ENCODE measurements at regions not wholly inside any gene's neighbourhood (a gene's known extent, or its start where the extent isn't known, plus 50 kb on each side); places are given as distances from the start of the nearest gene placed in this dataset.
"Not testable (repeated sequence)": the region's sequence is repeated elsewhere in the genome, so short reads cannot be mapped to it uniquely, and the experiment has no call there.

DNA sequence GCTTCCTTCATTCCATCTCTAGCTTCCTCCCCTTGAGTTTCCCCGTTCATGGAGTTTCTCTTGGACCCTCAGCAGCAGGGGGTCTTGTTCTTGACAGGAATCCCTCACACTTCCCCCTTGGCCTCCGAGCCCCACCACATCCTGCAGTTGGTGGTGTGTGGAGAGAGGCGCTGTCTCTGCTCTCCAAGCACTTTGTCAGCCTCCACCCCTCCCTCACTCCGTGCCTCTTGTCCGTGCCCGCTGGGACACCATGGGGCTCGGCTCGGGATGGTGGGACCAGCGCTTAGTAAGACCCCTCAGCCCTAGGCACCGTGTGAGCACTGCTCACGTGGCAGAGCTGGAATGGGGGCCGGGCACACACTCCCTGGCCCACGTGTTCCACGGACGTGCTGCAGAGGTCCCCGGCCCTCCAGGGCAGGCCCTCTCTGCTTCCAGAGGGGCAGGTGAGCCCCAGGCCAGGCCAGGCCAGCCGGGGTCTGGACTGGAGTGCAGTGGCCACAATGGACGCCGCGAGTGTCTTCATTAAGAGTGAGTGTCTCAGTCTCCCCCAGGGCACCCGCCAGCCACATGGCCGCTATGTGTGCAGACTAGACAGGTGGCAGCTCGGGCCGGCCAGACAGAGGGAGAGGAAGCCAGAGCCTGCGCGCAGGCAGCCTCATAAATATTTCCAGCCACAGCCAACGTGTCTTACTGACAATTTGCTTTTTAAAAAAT, 123.3 kb downstream of the IGLL1 start:
- not testable (repeated sequence) for TF ChIP-seq RAD21 (IDR thresholded peaks at IDR 0.05; ENCODE audit: low read depth); POLR2AphosphoS5 (IDR thresholded peaks at IDR 0.05; ENCODE audit: low read depth, low read length); CBX3 (IDR thresholded peaks at IDR 0.05; ENCODE audit: low read depth)
- TF ChIP-seq, protein P1, sequence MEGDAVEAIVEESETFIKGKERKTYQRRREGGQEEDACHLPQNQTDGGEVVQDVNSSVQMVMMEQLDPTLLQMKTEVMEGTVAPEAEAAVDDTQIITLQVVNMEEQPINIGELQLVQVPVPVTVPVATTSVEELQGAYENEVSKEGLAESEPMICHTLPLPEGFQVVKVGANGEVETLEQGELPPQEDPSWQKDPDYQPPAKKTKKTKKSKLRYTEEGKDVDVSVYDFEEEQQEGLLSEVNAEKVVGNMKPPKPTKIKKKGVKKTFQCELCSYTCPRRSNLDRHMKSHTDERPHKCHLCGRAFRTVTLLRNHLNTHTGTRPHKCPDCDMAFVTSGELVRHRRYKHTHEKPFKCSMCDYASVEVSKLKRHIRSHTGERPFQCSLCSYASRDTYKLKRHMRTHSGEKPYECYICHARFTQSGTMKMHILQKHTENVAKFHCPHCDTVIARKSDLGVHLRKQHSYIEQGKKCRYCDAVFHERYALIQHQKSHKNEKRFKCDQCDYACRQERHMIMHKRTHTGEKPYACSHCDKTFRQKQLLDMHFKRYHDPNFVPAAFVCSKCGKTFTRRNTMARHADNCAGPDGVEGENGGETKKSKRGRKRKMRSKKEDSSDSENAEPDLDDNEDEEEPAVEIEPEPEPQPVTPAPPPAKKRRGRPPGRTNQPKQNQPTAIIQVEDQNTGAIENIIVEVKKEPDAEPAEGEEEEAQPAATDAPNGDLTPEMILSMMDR (IDR thresholded peaks at IDR 0.05 in 2 of 3, conservative IDR thresholded peaks at IDR 0.05 in 1 of 3; ENCODE audit: borderline replicate concordance in 1 of 3, insufficient read depth in 1 of 3, low read depth in 2 of 3, low read length in 2 of 3): not testable (repeated sequence)
- TF ChIP-seq, protein P2, sequence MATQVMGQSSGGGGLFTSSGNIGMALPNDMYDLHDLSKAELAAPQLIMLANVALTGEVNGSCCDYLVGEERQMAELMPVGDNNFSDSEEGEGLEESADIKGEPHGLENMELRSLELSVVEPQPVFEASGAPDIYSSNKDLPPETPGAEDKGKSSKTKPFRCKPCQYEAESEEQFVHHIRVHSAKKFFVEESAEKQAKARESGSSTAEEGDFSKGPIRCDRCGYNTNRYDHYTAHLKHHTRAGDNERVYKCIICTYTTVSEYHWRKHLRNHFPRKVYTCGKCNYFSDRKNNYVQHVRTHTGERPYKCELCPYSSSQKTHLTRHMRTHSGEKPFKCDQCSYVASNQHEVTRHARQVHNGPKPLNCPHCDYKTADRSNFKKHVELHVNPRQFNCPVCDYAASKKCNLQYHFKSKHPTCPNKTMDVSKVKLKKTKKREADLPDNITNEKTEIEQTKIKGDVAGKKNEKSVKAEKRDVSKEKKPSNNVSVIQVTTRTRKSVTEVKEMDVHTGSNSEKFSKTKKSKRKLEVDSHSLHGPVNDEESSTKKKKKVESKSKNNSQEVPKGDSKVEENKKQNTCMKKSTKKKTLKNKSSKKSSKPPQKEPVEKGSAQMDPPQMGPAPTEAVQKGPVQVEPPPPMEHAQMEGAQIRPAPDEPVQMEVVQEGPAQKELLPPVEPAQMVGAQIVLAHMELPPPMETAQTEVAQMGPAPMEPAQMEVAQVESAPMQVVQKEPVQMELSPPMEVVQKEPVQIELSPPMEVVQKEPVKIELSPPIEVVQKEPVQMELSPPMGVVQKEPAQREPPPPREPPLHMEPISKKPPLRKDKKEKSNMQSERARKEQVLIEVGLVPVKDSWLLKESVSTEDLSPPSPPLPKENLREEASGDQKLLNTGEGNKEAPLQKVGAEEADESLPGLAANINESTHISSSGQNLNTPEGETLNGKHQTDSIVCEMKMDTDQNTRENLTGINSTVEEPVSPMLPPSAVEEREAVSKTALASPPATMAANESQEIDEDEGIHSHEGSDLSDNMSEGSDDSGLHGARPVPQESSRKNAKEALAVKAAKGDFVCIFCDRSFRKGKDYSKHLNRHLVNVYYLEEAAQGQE (IDR thresholded peaks at IDR 0.05; ENCODE audit: low read depth): not testable (repeated sequence)
